ENCODE measurements at regions not wholly inside any gene's neighbourhood (a gene's known extent, or its start where the extent isn't known, plus 50 kb on each side); places are given as distances from the start of the nearest gene placed in this dataset.

DNA sequence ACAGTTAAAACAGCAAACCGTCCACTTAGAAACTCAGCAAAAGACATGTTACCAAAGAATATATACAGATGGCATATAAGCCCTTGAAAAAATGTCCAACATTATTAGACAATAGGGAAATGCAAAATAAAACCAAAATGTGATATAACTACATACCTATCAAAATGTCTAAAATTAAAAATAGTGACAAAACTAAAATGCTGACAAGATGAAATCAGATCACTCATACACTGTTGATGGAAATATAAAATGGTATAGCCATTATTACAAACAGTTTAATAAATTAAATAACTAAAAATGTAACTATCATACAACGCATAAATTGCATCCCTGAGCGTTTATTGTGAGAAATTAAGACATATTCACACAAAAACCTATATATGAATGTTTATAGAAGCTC is 939.7 kb upstream of the ZWINT start:
- DNase-seq, result no peak

DNA sequence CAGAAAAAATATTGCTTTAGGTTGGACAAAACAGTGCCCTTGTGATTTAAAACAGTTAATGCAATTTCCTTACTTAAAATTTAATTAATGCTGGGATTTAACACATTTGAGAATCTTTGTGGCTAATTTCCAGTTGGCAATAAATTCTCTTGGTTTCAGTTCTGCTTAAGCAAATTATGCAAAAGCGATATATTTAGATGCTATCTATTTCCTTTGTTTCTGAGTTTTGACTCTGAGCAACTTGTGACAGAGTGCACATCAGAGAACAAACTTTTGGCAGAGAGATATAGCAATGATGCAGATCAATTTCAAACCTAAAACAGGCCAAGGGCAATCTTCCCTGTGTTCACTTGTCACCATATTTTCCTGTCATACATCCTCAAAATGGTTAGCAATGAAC is 933.6 kb upstream of the ZWINT start:
- no peak for DNase-seq

DNA sequence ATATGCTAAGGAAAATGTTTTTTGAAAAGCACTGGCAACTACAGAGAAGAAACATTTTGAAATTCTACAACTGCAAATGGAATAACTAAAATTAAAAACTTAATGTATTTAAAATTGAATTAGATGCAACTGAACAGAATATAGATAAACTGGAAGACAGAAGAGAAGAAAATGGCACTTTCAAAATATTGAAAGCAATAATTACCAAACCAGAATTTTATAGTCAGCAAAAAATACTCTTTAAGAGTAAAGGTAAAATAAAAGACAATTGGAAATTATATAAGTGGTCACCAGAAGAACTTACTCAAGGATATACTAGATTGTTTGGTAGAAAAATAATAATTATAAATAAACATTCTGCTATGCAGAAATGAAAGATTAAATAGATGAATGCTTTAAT is 927.7 kb upstream of the ZWINT start:
- DNase-seq, result no peak

DNA sequence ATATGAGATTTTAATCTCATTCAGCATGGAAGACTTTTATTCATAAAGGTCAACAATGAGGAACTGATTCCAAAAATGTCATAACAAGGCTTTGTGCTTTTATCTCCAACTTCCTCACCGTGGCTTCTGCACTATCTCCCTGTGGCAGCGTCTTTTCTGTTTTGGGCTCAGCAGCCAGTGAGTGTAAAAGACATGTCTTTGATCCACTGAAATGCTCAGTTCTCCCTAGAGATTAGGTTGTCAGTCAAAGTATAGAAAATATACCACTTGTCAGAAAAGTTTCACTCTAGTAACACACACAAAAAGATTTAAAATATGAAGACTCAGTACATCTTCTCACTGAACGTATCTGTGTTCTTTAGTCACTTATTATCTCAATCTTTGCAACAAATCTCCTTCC is 901.8 kb upstream of the ZWINT start:
- no peak for DNase-seq

DNA sequence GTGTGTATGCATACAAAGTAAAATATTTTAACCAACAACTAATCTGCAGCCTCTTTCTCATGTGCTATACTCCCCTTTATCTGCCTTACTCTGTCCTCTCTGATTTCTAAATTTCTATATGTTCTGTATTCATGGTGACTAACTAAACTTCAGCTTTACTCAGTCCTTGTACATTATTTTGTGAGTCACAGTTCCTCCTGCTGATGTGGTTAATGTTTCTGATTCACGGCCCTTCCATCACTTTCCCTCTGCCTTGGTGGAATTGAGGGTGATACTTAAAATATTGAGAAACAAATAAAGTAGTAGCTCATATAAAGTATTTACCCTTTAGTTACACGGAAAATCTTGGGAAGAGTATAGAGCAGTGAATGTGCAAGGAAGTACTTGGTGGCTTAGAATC is 899.1 kb upstream of the ZWINT start:
- DNase-seq, result no peak

DNA sequence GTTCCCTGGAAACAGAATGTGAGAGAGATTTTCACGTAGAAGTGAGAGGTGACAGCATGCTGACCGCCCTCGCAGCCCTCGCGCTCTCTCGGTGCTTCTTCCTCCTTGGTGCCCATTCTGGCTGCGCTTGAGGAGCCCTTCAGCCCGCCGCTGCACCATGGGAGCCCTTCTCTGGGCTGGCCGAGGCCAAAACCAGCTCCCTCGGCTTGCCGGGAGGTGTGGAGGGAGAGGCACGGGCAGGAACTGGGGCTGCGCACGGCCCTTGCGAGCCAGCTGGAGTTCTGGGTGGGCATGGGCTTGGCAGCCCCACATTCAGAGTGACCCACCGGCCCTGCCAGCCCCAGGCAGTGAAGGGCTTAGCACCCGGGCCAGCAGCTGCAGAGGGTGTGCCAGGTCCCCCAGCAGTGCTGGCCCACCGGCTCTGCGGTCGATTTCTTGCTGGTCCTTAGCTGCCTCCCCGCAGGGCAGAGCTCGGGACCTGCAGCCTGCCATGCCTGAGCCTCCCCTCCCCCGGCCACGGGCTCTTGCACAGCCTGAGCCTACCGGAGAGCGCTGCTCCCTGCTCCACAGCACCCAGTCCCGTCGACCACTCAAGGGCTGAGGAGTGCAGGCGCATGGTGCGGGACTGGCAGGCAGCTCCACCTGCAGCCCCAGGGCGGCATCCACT is 888.7 kb upstream of the ZWINT start:
- DNase-seq, result no peak

DNA sequence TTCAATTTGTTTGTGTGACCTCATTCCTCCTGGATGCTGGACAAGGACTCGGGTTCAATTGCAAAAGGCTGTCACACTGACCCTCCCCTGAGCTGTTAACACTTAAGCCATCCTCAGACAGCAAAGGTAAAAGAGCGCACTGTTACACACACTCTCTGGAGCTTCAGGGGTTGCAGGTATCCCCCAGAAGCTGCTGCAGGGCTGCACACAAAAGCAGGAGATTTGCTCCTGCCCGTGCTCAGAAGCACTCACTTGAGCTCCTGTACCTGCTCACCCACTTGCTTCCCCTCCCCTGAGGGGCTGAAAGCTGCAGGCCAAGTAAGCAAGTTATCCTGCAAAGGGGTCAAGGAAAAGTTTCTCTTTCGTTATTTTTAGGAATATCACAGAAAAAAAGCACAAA is 886.2 kb upstream of the ZWINT start:
- DNase-seq, result no peak

DNA sequence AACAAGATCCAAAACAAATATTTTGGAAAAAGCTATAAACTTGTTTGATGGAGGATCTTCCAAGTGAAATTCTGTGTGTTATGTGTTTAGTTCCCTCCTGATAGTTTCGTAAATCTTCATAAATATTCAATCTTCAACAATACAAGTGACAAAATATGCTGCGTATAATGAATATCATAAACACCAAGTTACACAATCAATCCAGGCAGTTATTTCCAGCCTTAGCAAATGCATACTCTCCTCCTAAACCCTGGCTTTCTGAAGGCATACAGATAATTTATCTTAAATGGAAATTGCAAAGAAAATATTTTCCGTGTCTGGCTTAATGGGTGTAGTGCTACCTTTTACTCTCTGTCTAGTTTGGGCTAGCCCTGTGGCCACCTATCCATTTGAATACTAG is 864.9 kb upstream of the ZWINT start:
- no peak for DNase-seq

DNA sequence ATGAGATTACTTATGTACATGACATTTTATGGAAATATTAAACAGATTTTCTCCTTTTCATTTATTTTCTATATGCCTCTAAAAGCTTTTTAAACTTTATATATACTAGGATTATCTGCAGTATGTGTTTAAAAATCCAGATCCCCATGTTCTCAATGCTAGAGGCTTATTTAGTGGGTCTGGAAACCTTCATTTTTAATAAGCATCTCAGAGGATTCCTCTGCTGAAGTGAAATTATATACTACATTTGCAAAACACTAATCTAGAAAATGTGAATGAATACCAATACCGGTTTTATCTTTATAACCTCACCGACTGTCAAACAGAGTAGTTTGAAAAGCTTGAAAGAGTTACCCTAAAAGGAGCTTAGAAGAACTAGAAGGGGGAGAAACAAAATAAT is 863.8 kb upstream of the ZWINT start:
- no peak for DNase-seq

DNA sequence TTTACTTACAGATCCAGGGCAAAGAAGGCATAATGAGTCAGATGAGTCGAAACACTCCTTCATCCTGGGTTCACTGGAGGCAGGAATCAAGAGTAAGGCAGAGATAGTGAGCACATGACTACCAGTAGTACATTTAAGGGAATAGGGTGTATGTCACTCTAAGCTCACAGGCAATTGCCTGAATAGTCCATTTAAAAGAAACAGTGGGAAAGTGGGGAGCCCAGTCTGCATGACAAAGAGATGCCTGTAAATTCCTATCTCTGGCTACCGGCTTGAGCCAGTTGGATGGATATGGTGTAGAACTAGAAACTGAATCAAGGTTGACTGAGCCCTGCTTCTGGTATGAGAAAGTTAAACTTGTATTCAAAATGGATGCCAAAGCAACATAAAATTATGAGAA is 861.5 kb upstream of the ZWINT start:
- no peak for DNase-seq

DNA sequence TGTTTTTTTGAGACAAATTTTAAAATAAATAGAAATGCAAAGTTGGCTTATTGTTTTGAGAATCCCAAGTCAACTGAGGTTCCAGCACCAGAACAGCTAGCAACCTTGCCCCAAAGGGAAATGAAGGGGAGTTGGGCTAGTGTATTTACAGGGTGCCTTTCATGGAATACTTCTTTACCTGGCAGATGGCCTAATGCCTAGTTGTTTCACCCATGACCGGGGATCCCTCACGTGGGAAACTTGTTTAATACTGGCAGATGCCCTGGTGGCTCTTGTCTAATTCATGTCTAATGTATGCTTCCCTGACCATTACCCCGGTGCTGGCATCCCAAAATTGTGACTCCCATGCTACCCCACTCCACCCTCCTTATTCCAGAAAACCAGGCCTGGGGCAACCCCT is 861.1 kb upstream of the ZWINT start:
- no peak for DNase-seq

DNA sequence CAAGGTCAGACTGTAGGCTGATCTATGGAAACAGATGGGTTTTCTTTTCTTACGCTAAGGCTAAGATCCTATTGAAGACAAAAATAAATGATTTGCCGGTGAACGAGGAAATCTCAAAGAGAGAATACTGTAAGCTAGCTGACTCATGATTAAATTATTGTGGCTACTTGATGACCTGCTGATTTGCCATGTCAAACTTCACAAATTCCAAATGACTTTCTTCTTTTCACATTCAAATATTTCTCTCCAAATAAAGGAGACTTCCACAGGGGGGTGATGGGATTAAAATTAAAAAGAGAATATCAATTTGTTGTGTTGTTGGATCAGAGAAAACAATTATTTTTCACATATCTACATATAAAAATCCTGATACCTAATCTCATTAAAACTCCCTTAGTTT is 860.6 kb upstream of the ZWINT start:
- no peak for DNase-seq

DNA sequence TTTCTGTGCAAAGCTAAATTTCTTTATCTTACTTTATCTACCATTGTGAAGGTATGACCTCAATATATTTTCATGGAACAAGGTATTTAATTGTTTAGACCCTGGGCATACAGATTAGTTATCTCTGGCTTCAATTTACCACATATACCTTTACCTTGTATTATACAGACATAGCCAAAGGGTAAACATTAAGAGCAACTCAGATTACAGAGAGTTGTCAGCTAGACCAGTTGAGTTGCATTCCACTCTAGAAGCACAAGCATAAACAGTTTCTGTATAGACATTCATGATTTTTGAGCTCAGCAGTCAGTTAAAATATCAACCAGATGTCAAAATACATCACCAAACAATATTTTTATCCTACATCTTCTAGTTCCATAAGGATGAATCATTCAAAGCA is 857.3 kb upstream of the ZWINT start:
- no peak for DNase-seq

DNA sequence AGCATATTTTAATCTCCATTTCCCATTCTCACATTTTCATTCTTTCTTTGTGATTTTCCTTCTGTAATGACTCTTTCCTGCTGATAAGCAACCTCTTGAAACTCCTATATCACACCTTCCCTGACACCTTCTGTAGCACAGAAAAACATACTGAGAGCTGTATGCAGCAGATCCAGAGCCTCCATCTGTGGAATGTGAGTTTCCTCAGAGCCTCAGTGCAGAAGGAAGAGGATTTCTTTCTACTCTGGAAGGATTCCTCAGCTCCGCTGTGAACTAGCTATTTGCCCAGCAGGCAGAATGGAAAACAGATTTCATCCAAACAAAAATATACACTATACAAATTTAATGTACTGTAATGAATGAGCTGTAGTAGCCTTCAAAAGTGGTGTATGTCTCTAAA is 841.3 kb upstream of the ZWINT start:
- DNase-seq, result no peak

DNA sequence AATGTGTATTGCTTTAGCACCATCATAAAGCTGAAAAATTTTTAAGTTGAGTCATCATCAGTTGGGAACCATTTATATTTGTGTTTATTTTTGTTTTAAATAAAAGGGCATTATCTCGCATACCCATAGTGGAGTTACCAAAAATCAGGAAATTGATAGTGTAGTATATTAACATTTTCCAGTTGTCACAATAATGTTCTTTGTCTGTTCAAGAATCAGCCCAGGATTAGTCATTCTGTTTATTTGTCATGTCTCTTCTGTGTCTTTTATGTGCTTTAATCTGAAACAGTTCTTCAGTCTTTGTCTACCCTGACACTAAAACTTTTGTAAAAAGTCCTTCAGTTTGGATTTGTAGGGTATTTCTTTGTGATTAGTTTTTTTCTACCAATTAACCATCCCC is 827.8 kb upstream of the ZWINT start:
- no peak for DNase-seq

DNA sequence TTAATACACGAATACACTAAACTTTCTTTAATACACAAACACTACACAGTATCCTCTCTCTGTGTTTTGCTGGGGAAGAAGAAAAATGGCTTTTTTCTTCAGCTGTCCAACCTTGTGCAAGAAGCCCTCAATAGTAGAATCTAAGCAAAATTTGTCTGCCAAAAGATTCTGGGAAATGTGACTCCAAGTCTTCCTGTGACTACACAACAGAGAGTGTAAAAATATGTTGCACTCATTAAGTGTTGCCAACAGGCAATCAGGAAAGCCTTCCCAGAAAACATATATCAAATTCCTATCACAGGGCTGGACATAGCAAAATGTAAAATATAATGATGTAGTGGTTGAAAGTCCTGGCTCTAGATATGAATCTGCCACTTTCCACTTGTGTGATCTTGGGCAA is 825.1 kb upstream of the ZWINT start:
- no peak for DNase-seq

DNA sequence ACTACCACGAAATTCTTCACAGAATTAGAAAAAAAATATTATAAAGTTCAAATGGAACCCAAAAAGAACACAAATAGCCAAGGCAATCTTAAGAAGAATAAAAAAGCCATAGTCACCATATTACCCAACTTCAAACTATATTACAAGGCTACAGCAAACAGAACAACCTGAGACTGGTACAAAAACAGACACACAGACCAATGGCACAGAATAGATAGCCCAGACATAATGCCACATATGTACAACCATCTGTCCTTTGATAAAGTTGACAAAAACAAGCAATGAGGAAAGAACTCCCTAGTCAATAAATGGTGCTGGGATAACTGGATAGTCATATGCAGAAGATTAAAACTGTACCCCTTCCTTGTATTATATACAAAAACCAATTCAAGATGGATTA is 808.5 kb upstream of the ZWINT start:
- no peak for DNase-seq

DNA sequence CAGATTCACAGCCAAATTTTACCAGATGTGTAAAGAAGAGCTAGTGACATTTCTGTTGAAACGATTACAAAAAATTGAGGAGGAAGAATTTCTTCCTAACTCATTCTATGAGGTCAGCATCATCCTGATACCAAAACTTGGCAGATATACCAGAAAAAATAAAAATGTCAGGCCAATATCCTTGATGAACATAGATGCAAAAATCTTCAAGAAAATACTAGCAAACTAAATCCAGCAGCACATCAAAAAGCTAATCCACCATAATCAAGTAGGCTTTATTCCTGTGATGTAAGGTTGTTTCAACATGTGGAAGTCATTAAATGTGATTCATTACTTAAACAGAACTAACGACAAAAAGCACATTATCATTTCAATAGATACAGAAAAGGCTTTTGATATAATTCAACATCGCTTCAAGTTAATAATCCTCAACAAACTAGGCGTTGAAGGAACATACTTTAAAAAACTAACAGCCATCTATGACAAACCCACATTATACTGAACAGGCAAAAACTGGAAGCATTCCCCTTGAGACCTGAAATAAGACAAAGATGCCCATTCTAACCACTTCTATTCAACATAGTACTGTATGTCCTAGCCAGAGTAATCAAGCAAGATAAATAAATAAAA is 807.7 kb upstream of the ZWINT start:
- DNase-seq, result no peak

DNA sequence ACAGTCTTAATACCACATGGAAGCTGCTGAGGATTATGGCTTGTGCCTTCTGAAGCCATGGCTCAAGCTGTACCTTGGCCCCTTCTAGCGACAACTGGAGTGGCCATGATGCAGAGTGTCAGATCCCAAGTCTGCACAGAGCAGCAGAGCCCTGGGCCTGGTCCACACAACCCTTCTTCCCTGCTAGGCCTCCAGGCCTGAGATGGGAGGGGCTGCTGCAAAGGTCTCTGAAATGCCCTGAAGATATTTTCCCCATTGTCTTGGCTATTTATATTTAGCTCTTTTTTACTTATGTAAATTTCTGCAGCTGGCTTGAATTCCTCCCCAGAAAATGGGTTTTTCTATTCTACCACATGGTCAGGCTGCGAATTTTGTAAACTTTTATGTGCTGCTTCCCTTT is 804.6 kb upstream of the ZWINT start:
- no peak for DNase-seq

DNA sequence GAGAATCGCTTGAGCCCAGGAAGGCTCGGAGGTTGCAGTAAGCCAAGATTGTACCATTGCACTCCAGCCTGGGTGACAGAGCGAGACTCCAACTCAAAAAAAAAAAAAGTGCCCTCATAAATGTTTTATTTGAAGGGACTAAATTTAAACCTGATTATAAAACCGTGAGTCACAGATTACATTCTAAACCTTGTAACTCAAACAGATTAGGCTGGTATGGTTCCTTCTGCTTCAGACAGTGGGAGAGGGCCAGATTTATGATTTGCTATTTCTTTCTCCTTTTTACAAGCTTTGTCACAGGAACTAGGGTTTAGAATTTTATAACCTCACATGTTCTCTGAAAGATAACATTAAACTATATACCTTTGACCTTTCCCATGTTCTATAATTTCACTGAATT is 801.2 kb upstream of the ZWINT start:
- no peak for DNase-seq

DNA sequence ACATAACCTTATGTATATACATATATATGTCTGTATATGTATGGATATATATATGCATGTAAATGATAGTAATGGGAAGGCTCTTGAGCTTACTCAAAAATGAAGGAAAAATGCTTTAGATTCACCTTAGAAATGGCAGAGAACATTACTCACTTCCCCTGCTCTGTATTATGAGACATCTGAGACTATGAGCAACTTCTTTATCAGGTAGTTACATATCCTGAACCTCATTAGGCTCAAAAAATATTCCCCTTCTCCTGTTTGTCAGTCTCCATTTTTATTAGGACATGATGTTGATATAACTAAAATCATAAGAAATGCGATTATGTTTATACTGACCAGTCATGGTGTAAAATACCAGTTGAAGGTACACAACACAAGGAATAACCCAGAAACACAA is 800.1 kb upstream of the ZWINT start:
- no peak for DNase-seq

DNA sequence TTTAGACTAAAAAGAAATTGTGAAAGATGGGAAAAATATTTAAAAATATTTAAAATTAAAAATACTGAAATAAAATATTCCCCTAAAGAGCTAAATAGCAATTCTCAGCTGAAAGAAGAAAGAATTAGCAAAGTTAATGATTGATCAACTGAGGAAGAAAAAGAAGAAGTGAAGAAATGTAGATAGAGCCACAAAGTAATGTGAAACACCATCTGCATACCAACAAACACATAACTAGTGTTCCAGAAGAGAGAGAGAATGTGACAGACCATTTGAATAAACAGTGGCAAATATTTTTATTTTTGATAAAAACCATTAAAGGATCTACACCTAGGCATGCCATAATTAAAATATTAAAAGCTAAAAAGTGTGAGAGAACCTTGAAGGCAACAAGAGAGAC is 784.5 kb upstream of the ZWINT start:
- DNase-seq, result no peak

DNA sequence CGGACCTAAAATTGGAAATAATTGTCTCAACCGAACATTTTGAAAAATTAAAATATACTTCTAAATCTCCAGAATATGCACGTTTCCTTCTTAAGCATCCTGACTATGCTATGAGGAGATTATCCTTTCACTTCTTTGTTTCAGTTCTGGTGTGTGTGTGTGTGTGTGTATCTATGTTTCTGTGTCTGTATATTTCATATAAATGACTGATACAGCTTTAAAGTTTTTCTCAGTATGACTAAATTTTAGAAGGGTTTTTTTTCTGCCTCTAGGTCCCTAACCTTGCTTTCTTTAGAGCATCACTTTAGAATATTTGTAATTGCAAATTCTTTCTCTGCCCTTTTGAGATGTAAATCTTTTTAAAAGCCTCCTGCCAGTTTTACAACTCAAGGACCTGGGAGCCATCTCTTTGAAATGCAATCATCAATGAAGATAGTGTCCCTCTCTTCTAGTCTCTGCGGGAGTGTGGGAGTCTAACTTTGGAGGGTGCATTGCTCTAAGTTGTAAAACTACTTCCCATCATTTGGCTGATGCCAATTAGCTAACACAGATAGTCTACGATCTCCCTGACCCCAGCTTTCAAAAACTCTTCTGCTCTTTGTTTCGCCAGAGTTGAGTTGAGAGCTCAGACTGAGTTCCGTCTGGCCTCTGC is 782.0 kb upstream of the ZWINT start:
- no peak for DNase-seq

DNA sequence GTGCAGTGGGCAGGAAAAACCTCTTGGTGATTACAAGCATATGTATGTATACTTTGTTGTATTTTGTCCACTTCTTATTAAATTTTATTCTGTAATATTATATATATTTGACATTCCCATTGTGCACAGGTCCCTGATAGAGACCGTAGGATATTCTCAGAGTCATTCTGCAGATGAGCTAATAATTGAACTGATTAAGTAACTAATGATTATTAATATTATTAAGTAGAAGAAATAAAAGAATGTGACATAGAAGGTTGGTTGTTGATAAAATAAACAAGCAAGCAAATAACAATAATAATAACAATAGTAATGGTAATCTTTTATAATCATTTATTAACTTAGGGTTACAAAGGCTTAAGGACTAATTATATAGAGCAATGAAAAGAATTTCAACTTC is 780.6 kb upstream of the ZWINT start:
- no peak for DNase-seq

DNA sequence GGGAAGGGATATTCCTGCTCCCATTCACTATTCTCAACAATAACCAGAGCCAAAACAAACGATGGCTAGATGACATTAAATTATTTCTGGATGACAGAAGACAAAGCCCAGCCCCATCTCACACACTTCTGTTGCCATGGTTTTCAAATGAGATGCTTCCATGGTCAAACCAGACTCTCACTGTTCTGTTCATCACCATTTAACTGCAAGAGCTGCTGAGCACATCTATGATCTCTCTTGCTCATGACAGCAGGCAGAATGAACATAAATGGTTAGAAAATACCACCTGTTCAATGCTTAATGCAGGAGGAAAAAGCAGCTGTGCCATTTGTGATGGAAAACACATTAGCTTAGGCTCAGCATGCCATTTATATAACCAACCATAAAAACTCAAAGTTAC is 758.6 kb upstream of the ZWINT start:
- no peak for DNase-seq

All from hippocampal formation (tissue), 2 donors.